B cell (primary cell): ENCODE measurements at regions not wholly inside any gene's neighbourhood (a gene's known extent, or its start where the extent isn't known, plus 50 kb on each side); places are given as distances from the start of the nearest gene placed in this dataset.

Experiments used
- ATAC-seq: fragments of 200-7000 bp; cut with Tn5 transposase; one replicate; pipeline ENCODE4 v1.10.0; 2021; ENCODE audit warnings: low read depth, mild to moderate bottlenecking, moderate number of reproducible peaks, moderate library complexity
- CTCF ChIA-PET: fragments of 350-600 bp; sonication (Branson Sonifier 250); formaldehyde crosslinking; loops from one replicate; lab custom pipeline; 2021; ENCODE audit warnings: antibody characterized with exemption, inconsistent platforms; lab: Charles Lee
- POLR2A ChIA-PET: fragments of 350-600 bp; sonication (Branson Sonifier 250); formaldehyde crosslinking; loops from one replicate; lab custom pipeline; 2021; ENCODE audit warnings: antibody characterized with exemption; lab: Charles Lee
- DNase-seq: peaks from one replicate; pipeline ENCODE4 v3.0.0; 2013
- H2AFZ ChIP-seq: 2 replicates; pipeline ENCODE4 v1.6.1; 2012; ENCODE audit warnings: mild to moderate bottlenecking, low read depth, low read length; ENCODE audit not compliant: insufficient read depth, poor library complexity, severe bottlenecking
- H3K27ac ChIP-seq, 2 donors: 1 replicate in 1 of 2; 2 replicates in 1 of 2; pipeline ENCODE4 v1.5.1; 2012 to 2013; ENCODE audit warnings: low read length in 2 of 2, mild to moderate bottlenecking in 2 of 2, moderate library complexity in 1 of 2
- H3K27me3 ChIP-seq, 4 experiments: fragments of 200-600 bp in 1 of 4; sonication (generic) in 1 of 4; replicated peaks in 1 of 4; 1 replicate in 2 of 4; 2 replicates in 2 of 4; pipeline versions ENCODE4 v1.6.1 to v1.7.0; 2013 to 2016; ENCODE audit warnings: low read length in 3 of 4, mild to moderate bottlenecking in 2 of 4, mixed read lengths in 1 of 4, moderate library complexity in 1 of 4; ENCODE audit not compliant: insufficient read depth in 4 of 4, control insufficient read depth in 3 of 4; ENCODE audit errors: control extremely low read depth in 1 of 4
- H3K36me3 ChIP-seq, 2 experiments: replicated peaks in 1 of 2; 1 replicate in 1 of 2; 2 replicates in 1 of 2; pipeline versions ENCODE4 v1.6.1 to v1.7.1; 2013; ENCODE audit warnings: low read length in 1 of 2; ENCODE audit not compliant: insufficient read depth in 2 of 2, control insufficient read depth in 1 of 2; ENCODE audit errors: control extremely low read depth in 1 of 2, extremely low read depth in 1 of 2
- H3K4me1 ChIP-seq, 2 donors: fragments of 200-600 bp in 1 of 2; sonication (generic) in 1 of 2; 1 replicate in 1 of 2; 2 replicates in 1 of 2; pipeline versions ENCODE4 v1.5.1 to v1.6.1; 2013 to 2017; ENCODE audit warnings: low read length in 2 of 2; ENCODE audit not compliant: control insufficient read depth in 2 of 2, insufficient read depth in 2 of 2
- H3K4me2 ChIP-seq: replicated peaks from 2 replicates; pipeline ENCODE3; 2012; ENCODE audit warnings: mild to moderate bottlenecking, low read depth, low read length; ENCODE audit not compliant: poor library complexity, severe bottlenecking
- H3K4me3 ChIP-seq, 5 experiments: fragments of 200-600 bp in 1 of 5; sonication (generic) in 1 of 5; 1 replicate in 3 of 5; 2 replicates in 2 of 5; pipeline versions ENCODE4 v1.5.1 to v1.7.0; 2011 to 2016; ENCODE audit warnings: low read length in 4 of 5, mild to moderate bottlenecking in 4 of 5, low read depth in 2 of 5, control low read depth in 1 of 5, moderate library complexity in 1 of 5; ENCODE audit not compliant: insufficient read depth in 1 of 5; ENCODE audit errors: control extremely low read depth in 1 of 5, extremely low read depth in 1 of 5
- H3K79me2 ChIP-seq: fragments of 200-600 bp; sonication (generic); one replicate; pipeline ENCODE4 v1.6.0; 2016; ENCODE audit warnings: low read length; ENCODE audit not compliant: control insufficient read depth, insufficient read depth
- H3K9ac ChIP-seq: fragments of 200-600 bp; sonication (generic); 2 replicates; pipeline ENCODE4 v1.6.1; 2017; ENCODE audit warnings: mild to moderate bottlenecking, low read length, moderate library complexity
- H3K9me3 ChIP-seq, 3 donors: one replicate each; pipeline versions ENCODE4 v1.6.1 to v1.7.1; 2013; ENCODE audit warnings: low read length in 2 of 3; ENCODE audit not compliant: control insufficient read depth in 2 of 3, insufficient read depth in 1 of 3; ENCODE audit errors: control extremely low read depth in 1 of 3
- H4K20me1 ChIP-seq: 2 replicates; pipeline ENCODE4 v1.6.0; 2012; ENCODE audit warnings: mild to moderate bottlenecking, low read length; ENCODE audit not compliant: insufficient read depth, control insufficient read depth, poor library complexity, severe bottlenecking
- H3K27ac Mint-ChIP-seq: one replicate; pipeline ENCODE4 v1.8.0; 2021; ENCODE audit warnings: mixed read lengths
- H3K27me3 Mint-ChIP-seq: one replicate; pipeline ENCODE4 v1.8.0; 2021; ENCODE audit warnings: mixed read lengths
- H3K4me1 Mint-ChIP-seq: one replicate; pipeline ENCODE4 v1.8.0; 2021; ENCODE audit warnings: mixed read lengths
- H3K4me3 Mint-ChIP-seq: one replicate; pipeline ENCODE4 v1.8.0; 2021; ENCODE audit warnings: mixed read lengths
- H3K9me3 Mint-ChIP-seq: one replicate; pipeline ENCODE4 v1.8.0; 2022; ENCODE audit warnings: mixed read lengths; ENCODE audit not compliant: insufficient read depth
- CTCF ChIP-seq: fragments of 200-600 bp; IDR thresholded peaks from one replicate; pipeline ENCODE4 v1.8.0; 2022; ENCODE audit warnings: antibody characterized with exemption, mild to moderate bottlenecking
- EZH2 ChIP-seq: IDR thresholded peaks from 2 replicates; pipeline ENCODE4 v1.6.1; 2012; ENCODE audit warnings: borderline replicate concordance, low read depth, mild to moderate bottlenecking, moderate library complexity, low read length; ENCODE audit not compliant: insufficient read depth, poor library complexity, severe bottlenecking
- WGBS: methylation state at CpG from one replicate; pipeline ENCODE4 v1.1.5; 2013; ENCODE audit warnings: missing lambda C conversion rate; ENCODE audit not compliant: insufficient coverage; 5-methylcytosine and 5-hydroxymethylcytosine counted together
- intact Hi-C: fragments of 100-400 bp; cut with micrococcal nuclease; formaldehyde crosslinking; loops from one replicate; pipeline ENCODE4 v1.10.0; 2022

- Mint-ChIP-seq H3K27ac (no peak overlapping the region), H3K4me1 (no peaks in the 10 kb centered on the region), H3K4me3 (no peak overlapping the region), H3K27me3 (no peaks in the 10 kb centered on the region), H3K9me3 (no peaks in the 10 kb centered on the region)
- DNase-seq (no peak), ATAC-seq (no peak)
- Histone ChIP-seq H3K27ac (no peak overlapping the region), H3K4me3 (no peak overlapping the region), H4K20me1 (no peaks in the 10 kb centered on the region), H3K9me3 (no peaks in the 10 kb centered on the region), H3K27me3 (no peaks in the 10 kb centered on the region), H3K36me3 (no peaks in the 10 kb centered on the region), H3K4me1 (no peaks in the 10 kb centered on the region), H3K79me2 (no peaks in the 10 kb centered on the region), H3K9ac (no peak overlapping the region), H3K4me2 (no peak overlapping the region), H2AFZ (no peak overlapping the region)
- CTCF ChIA-PET = no interaction called here
- intact Hi-C loops = no loop called here
- 50% methylated on average over 1 of the region's 1 CpG for WGBS
- TF ChIP-seq CTCF (no peak), EZH2 (no peak)
- POLR2A ChIA-PET = no interaction called here
Observed at GRCh38 chr13:74835579-74835978, 646.4 kb downstream of the TBC1D4 start.

- Mint-ChIP-seq H3K4me3 (no peak overlapping the region), H3K4me1 (no peaks in the 10 kb centered on the region), H3K9me3 (no peaks in the 10 kb centered on the region), H3K27me3 (no peaks in the 10 kb centered on the region), H3K27ac (no peak overlapping the region)
- Histone ChIP-seq H3K9me3 (peaks cover 0 to 2% (median 0%) of the 10 kb centered on the region in 3 donors), H4K20me1 (no peaks in the 10 kb centered on the region), H3K79me2 (no peaks in the 10 kb centered on the region), H3K27ac (no peak overlapping the region), H3K4me1 (no peaks in the 10 kb centered on the region), H2AFZ (no peak overlapping the region), H3K27me3 (no peaks in the 10 kb centered on the region), H3K4me3 (no peak overlapping the region), H3K36me3 (no peaks in the 10 kb centered on the region), H3K9ac (no peak overlapping the region), H3K4me2 (no peak overlapping the region)
- POLR2A ChIA-PET = no interaction called here
- intact Hi-C loops = no loop called here
- CTCF ChIA-PET = no interaction called here
- ATAC-seq (no peak), DNase-seq (no peak)
- TF ChIP-seq EZH2 (no peak), CTCF (no peak)
Observed at GRCh38 chr13:74825938-74826246, 656.1 kb downstream of the TBC1D4 start.
